Choroid plexus epithelial cell (primary cell): ENCODE measurements at regions not wholly inside any gene's neighbourhood (a gene's known extent, or its start where the extent isn't known, plus 50 kb on each side); places are given as distances from the start of the nearest gene placed in this dataset.

Experiments
- DNase-seq: peaks from one replicate; pipeline ENCODE4 v3.0.0-alpha.2; 2010; ENCODE audit warnings: low read depth
- H3K4me3 ChIP-seq: 2 replicates; pipeline ENCODE4 v1.5.1; 2011; ENCODE audit warnings: low read depth, mild to moderate bottlenecking, control low read depth, low read length, moderate library complexity
- CTCF ChIP-seq: conservative IDR thresholded peaks from 2 replicates; pipeline ENCODE4 v1.5.1; 2011; ENCODE audit warnings: low read depth, mild to moderate bottlenecking, control low read depth, inconsistent platforms, low read length, moderate library complexity

GRCh38 chr7:133201470-133201869, 51.4 kb upstream of the EXOC4 start:
- TF ChIP-seq CTCF, result no peak
- DNase-seq, result no peak
- no peak overlapping the region for H3K4me3 ChIP-seq

- no peak for DNase-seq
- TF ChIP-seq CTCF, result no peak
- H3K4me3 ChIP-seq, result no peak overlapping the region
These were observed 49.9 kb upstream of the EXOC4 start for GRCh38 chr7:133202942-133203341.
